SU-DHL-6 (cell line): ENCODE measurements at regions not wholly inside any gene's neighbourhood (a gene's known extent, or its start where the extent isn't known, plus 50 kb on each side); places are given as distances from the start of the nearest gene placed in this dataset.

ENCODE experiments used
- EZH2phosphoT487 ChIP-seq: fragments of 200-600 bp; sonication (generic), shearing (Covaris generic); conservative IDR thresholded peaks from 2 replicates; pipeline ENCODE4 v1.6.1; 2018; ENCODE audit warnings: mild to moderate bottlenecking, antibody characterized with exemption, low read length, moderate library complexity, mixed read lengths
- TF ChIP-seq, protein P1 (sequence below): fragments of 200-600 bp; sonication (generic); IDR thresholded peaks from one replicate; pipeline ENCODE4 v1.5.1; 2017; ENCODE audit warnings: antibody characterized with exemption, mild to moderate bottlenecking, low read length, moderate library complexity; ENCODE audit not compliant: insufficient read depth, poor library complexity, severe bottlenecking

GRCh38 chr2:138066841-138067240 lies 102.6 kb downstream of the HNMT start:
- TF ChIP-seq, protein P1, sequence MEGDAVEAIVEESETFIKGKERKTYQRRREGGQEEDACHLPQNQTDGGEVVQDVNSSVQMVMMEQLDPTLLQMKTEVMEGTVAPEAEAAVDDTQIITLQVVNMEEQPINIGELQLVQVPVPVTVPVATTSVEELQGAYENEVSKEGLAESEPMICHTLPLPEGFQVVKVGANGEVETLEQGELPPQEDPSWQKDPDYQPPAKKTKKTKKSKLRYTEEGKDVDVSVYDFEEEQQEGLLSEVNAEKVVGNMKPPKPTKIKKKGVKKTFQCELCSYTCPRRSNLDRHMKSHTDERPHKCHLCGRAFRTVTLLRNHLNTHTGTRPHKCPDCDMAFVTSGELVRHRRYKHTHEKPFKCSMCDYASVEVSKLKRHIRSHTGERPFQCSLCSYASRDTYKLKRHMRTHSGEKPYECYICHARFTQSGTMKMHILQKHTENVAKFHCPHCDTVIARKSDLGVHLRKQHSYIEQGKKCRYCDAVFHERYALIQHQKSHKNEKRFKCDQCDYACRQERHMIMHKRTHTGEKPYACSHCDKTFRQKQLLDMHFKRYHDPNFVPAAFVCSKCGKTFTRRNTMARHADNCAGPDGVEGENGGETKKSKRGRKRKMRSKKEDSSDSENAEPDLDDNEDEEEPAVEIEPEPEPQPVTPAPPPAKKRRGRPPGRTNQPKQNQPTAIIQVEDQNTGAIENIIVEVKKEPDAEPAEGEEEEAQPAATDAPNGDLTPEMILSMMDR, result no peak
- no peak for TF ChIP-seq EZH2phosphoT487
